Dermis microvascular lymphatic vessel endothelial cell (primary cell): ENCODE measurements at regions not wholly inside any gene's neighbourhood (a gene's known extent, or its start where the extent isn't known, plus 50 kb on each side); places are given as distances from the start of the nearest gene placed in this dataset.

Source experiments
- DNase-seq, 2 donors: peaks; one replicate each; pipeline versions ENCODE4 v3.0.0 to v3.0.0-alpha.2; 2010; ENCODE audit warnings: low read depth in 2 of 2

DNA sequence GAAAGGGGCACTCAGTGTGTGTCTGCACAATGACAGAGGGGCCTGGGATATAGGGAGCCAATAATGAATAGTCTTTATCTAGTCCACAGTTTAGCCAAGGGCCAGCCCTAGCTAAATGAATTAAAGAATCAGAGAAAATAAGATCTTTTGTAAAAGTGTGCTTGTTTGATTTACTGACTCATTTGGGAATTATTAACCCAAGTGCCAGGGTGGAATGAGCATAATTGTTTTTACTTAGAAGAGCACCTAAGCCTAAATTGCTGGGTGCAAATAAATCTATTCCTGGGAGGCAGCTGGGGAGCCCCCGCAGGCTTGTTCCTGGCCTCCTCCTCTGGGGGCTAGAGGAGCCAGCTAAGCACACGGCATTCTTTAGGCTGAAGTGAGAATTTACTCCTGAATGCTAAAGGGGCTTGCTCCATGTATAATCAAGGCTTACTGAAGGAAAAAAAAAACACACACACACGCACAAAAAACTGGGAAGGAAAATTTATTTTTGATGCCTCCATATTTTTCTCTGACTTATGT, 405.3 kb upstream of the SUCLG2 start:
- DNase-seq: no peak

DNA sequence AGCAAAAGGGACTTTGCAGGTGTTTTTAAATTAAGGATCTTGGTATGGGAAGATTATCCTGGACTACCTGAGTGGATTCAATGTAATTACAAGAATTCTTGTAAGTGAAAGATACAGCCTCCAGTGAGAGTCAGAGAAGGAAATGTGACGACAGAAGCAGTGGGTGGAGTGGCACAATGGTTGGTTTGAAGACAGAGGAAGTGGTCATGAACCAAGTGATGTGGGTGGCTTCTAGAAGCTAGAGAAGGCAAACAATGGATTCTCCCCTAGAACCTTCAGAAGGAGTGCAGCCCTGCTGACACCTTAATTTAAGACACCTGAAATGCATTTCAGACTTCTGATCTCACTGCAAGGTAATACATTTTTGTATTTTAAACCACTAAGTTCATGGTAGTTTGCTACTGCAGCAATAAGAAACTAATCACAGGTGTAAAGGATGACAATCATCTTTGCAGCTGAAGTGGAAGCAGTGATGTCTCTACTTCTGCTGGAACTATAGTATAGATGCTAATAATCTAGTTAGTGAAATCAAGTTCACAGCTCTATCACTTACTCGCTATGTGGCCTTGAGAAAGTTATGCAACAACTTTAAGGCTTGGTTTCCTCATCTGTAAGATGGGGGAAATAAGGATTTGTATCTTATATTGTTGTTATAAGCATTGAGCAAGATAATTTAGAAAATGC, 403.4 kb upstream of the SUCLG2 start:
- no peak for DNase-seq

DNA sequence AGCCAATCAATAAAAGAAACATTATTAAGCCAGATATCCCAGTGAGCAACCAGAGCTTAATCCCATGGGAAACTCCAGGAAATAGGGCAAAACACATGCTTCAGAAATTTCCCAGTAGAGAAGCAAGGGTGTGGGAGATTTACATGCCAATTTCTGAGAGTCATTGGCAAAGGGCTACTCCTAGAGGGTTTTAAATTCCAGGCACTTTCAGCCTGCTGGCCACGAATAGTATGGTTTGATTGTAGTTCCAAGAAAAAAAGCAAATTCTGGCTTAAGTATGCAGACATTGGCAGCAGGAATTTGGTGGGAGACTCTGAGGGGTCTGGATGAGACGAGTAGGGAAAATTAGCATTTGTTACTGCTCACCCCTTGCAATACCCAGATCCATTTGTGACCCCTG, 402.1 kb upstream of the SUCLG2 start:
- DNase-seq: no peak

DNA sequence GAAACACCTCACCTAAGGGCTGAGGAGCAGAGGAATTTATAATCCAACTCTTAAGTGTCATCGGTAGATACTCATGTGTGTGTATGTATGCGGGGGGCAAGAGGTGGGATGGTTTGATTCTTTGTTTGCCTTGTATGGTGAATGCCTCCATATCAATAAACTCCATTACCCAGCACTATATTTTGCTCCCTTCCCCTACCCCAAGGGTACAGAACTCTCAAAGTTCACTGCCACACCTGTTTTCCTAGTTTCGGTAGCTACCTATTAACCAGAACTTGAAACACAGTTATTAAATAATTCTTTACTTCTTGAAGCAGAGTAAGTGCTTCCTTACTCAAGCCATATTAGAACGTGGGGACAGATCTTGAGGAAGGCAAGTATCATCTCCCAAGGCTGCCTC, 400.8 kb upstream of the SUCLG2 start:
- DNase-seq: no peak

DNA sequence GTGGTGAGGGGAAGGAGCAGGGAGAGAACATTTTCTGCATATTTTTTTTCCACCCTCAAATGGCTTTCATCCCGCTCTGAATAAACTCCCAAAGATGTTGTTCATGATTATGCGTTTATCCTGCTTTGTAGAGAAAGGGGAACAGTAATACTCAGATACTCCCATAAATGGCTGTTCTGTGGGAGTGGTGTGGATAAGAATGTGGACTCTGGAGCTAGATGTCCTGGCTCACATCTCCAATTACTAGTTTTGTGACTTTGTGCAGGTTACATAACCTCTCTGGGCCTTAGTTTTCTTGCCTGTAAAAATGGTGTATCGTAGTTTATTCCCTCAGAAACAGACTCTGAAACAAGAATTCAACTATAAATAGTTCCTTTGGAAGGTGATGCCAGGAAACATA, 395.4 kb upstream of the SUCLG2 start:
- no peak for DNase-seq

DNA sequence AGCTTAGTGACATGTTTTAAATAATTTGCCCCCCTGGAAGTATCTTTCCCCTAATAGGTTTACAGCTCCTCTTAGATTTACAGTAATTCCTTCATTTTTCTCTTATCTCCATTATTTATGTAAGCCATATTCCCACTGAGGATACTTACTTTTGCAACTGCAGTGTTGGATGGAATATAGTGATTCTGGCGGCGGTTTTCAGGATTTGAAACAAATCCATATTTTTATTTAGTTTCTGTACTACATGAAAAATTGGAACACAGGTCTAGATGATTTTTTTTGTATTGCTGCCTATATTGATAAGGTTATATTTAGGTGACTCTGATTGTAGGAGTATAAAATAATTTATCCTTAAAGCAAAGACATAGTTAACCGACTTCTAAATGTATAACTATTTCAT, 391.6 kb upstream of the SUCLG2 start:
- DNase-seq: no peak

DNA sequence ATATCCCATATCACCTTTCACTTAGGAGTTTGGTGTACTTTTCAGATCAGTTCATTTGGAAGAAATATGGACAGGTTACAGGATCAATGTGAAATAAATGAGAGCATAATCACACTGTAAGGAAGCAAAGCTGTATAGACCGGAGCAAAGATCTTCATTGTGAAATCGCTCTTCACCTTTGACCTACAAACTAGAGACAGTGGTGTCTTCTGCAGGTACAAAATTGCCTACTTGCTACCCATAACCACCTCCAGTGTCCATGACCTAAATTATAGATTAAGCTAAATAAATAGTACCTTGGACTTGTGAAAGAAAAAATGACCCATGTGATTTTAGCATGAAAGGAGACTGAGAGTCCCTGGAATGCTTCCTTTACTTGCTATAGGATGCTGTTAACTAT, 379.5 kb upstream of the SUCLG2 start:
- no peak for DNase-seq

DNA sequence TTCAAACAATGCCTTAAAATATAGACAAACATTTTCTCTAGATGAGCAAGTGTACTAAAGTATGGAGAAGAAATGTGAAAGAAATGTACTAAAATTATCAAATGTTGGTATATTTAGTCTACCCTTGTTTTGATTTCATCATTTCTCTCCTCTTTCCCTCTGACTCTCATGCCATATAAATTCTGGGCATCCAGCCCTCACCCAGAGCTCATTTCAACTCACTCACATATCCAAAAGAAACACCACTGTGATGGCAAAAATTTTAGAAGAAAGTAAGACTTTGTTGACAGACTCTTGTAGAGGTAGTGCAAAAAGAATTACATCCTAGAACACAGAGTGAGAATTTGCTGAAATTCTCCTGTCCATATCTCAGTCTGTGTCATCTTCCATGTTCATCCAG, 377.8 kb upstream of the SUCLG2 start:
- no peak for DNase-seq

DNA sequence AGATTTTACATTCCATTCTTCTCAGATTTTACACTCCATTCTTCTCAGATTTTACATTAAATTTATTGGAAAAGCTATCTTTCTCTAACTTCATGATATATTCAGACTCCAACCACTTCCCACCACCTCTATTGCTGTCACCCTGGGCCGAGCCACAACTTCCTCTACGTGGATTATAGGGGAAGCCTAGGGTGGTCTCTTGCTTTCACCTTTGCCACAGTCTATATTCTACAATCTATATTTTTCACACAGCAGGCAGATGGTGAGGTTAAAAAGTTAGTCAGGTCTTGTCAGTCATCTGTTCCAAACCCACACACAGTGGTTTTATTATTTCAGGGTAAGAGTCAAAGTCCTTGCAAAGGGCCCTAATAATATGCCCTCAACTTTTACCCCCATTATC, 370.8 kb upstream of the SUCLG2 start:
- no peak for DNase-seq

DNA sequence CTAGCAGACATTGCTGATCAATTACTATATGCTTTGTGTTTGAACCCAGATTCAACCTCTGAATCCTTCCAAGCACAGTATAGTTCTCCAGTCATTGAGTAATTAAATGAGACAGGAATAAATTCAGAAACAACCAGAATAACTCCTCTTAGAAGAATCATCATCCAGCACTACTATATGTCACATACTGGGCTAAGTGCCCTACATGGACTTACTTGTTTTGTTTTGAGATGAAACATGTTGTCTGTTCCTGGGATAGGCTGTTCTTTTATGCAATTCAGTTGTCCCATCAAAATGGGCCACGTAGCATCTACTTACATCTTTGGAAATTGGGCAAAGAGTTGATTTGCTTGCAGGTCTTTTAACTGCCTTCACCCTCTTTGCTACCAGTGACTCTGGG, 365.5 kb upstream of the SUCLG2 start:
- no peak for DNase-seq

DNA sequence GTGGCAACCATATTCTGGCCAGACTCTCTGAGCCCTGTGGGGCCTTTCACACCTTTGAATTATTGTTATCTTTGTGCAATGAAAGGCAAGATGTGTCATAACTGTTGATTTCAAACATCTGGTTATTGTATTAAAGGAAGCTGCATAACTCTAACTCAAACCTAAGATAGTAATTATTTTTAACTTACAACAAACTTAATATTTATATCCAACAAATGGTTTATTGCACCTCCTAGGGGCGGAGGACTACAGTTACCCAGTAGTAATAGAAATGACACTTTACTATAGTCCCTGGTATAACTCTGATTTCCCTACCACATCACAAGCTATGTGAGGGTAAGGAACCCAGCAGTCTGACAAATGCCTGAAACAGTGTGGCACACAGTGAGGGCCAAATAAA, 363.9 kb upstream of the SUCLG2 start:
- no peak for DNase-seq

DNA sequence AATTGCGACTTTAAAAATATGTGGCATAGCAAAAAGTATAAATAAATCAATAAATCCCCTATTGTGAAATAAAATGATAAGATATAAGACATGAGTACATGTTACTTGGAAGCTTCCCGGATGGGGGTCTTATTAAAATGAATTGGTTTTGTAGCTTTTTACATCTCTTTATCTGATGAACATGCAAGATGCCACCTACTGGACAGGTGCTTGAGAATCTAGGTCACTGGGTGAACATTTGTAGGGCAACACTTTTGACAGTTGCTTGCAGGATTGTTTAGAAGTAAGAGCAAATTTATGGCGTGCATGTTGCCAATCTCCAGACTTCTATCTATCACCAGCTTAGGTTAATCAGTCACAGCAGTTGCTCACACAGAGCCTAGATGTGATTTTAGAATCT, 362.7 kb upstream of the SUCLG2 start:
- DNase-seq: no peak

DNA sequence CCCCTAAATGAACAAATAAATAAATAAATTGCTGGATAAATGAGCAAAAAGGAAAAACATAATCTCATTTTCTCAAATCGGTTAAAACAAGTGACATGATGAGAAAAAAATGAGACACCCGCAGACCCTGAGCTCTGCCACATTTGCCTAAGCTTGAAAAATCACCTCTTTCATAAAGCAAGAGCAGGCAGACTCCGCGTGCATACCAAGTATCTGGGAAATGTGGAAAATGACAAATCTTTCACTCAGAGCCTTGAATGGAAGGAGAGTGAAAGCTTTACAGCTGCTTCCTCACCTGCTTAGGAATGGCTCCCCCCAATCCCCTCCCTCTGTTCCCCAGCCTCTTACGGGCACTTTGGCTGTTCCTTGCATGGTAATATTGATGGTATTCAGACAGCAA, 355.5 kb upstream of the SUCLG2 start:
- DNase-seq: no peak

DNA sequence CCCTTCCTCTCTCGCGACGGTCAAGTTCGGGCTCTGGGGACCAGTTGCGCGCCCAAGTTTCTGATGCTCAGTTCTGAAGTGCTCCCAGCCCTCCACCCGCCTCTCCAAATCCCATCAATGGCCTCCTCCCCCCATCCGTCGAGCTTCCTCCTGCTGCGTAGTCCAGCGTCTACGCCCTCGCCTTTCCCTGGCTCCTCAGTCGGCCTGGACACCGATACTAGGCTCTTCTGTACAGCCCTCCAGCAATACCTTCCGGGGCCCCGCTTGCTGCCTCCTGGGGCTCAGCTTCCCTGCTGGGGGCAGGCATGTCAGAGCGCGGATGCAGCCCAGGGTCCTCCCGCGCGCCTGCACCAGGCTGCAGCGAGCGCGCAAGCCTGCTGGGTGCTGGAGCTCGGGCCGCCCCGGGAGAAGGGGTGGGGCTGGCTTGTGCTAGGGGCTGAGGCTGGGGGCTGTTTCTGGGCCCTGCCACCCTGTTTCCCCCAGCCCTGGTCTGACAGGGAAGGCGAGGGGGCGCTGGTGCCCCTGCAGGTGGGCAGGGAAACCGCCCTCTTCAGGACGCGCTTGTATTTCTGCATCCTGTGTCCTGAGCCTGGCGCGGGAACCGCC, 353.3 kb upstream of the SUCLG2 start:
- DNase-seq: no peak

DNA sequence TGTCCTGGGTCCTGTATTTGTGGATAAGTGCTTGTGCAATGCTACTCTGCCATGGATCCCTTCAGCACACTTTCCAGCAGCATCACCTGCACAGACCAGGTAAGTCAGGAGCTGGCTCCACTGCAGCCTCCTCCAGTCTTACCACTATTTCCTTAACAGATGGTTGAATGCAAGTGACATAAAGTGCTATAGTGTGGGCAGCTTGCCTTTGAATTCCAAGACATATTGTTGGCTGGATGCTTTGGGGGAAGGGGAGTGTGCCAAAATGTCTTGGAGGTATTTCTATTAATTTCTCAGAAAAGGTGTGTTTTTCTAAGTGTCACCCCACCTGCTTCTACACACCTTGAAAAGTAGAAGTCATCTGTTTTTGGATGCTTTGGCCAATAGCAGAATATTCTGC, 352.2 kb upstream of the SUCLG2 start:
- DNase-seq: no peak

DNA sequence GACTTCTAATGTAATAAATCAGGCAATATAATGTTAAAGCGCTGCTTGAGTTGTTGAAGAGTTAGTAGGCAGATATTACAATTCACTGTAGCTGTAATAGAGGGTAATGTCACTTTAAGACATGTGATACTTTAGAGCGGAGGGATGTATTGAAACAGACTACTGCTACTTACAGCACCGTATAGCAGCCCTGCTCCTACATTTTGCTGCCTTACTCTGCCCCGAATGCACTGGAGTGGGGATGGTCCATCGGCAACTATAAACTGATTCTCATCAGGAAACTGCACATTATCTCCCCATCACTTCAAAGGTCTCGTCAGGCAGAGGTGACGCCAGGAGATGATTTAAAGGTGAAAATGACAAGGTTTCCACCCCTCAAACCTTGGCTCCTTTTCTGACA, 349.7 kb upstream of the SUCLG2 start:
- DNase-seq: no peak

DNA sequence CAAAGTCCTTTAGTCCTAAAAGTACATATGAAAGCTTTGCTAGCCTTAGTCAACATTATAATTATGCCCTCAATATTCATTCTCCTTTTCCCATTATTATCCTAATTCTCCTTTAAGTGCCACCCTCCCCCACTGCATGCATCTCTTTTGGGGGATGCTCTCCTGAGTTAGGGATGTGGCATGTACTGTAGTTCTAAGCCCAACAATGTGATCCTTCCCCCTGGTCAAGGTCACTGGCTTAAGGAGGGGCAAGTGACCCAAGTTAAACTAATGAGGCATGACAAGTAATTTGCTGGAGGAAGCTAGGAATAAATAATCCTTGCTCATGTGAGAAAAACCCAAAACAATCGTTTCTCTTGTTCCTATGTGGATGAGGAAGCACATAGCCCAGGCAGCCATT, 343.9 kb upstream of the SUCLG2 start:
- DNase-seq: no peak

DNA sequence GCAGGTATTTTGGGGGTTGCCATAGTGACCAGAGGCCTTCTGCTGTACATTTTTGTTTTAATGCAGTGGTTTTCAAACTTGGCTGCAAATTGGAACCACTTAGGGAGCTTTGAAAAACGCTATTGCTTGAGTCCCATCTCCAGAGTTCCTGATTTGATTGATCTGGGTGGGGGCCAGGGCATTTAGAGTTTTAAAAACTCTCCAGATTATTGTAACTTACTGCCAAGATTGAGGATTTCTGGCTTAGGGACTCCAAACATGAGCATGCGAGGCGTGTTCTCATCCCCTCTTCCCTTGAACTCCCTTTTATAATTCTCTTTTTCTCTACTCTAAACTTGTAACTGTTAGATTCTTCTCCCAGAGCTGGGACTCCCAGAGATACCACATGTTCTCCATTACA, 340.8 kb upstream of the SUCLG2 start:
- DNase-seq: no peak

DNA sequence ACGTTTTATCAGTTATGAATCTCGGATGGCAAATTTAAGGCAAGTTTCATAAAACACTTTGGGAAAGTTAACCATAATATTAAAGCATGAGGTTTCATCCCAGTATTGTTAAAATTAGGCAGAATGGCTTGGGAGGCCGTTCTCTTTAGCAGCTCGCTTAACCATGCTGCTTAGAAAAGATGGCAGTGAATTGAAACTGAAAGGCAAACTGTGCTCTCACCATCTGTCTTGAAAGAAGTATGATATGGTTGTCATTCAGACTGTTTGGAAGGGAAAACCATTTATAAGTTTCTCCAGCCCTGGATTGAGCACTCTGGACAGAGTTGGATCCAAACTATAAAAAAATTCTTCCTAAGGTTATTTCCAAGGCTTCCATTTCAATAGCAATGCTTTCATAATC, 332.3 kb upstream of the SUCLG2 start:
- no peak for DNase-seq

DNA sequence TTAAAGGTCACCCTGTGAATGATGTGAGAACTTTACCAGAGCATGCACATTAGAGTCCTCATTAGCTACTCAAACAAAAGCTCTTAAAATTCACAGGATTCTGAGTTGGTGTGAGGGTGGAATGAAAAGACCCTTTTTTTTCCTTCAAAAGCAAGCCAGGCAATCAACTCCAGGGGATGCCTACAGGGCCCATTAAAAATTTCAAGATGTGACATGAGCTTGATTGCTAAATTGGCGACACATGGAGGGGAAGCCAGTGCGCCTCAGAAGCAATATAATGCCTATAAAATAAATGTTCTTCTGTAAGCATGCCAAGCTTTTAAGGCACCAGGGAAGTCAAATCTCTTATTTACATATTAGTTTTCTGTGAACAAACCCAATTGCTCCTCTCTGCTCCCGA, 328.8 kb upstream of the SUCLG2 start:
- DNase-seq: no peak

DNA sequence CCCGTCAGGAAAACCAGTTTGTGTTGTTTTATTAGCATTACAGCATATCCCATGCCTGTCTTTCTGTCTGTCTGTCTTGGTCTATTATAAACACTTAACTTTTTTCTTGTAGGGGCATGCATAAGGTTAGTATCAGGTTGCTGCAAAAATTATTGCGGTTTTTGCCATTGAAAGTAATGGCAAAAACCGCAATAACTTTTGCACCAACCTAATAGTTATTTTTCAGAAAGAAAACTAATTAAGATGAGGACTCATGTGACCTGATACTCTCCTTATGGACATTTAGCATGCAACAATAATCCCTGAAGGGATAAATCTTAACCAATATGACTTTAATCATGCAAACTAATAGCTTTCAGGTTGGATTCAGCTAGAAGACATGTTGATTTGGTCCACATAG, 326.7 kb upstream of the SUCLG2 start:
- DNase-seq: no peak

DNA sequence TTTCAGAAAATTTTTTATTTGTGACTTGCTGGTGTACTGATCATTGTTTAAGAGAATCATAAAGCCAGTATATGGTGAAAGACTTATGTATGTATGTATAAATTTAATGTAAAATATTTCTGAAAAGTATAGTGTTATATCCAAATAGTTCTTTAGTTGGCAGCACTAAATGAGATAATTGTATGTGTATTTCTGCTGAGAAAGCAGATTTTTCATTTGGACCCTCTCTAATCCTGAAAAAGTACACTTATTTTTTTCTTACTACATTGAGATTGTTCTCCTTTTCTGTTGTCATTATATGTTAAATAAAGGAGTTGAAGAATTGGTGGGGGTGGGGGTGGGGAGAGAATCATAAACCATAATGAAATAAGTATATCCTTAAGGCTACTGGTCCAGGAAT, 324.9 kb upstream of the SUCLG2 start:
- DNase-seq: no peak

DNA sequence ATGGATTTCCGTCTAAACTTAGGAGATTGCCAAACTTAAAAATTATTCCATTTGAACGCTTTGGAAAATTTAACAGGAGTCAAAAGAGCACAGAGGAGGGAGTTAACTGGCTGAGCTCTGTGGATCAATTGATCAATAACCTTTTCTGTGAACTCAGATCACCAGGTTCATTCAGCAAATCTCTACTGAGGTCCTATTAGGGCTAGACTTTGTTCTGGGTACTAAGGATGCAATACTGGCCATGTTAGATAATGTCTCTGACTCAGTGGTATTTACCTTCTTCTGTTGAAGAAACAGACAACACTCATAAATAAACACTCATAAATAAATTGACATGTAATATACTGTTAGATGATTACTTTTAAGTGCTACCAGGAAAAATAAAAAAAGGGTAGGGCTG, 323.4 kb upstream of the SUCLG2 start:
- no peak for DNase-seq

DNA sequence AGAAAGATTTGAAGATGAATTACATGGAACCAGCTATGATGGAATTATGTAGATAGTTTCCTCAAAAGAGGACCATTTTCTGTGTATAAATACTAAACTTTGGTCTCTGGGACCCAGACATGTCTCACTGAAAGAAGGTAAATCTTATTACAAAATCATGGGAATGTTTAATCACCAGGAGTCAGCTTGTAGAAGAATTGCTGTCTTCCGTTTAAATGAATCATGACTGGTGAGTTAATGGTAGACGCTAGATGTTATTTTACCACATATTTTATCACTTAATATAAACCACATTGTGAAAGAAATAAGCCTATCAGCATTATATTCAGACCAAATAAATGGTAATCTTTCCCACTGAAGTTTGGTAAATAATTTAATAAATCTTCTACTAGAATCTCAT, 322.3 kb upstream of the SUCLG2 start:
- no peak for DNase-seq
